ENCODE measurements at regions not wholly inside any gene's neighbourhood (a gene's known extent, or its start where the extent isn't known, plus 50 kb on each side); places are given as distances from the start of the nearest gene placed in this dataset.

DNA sequence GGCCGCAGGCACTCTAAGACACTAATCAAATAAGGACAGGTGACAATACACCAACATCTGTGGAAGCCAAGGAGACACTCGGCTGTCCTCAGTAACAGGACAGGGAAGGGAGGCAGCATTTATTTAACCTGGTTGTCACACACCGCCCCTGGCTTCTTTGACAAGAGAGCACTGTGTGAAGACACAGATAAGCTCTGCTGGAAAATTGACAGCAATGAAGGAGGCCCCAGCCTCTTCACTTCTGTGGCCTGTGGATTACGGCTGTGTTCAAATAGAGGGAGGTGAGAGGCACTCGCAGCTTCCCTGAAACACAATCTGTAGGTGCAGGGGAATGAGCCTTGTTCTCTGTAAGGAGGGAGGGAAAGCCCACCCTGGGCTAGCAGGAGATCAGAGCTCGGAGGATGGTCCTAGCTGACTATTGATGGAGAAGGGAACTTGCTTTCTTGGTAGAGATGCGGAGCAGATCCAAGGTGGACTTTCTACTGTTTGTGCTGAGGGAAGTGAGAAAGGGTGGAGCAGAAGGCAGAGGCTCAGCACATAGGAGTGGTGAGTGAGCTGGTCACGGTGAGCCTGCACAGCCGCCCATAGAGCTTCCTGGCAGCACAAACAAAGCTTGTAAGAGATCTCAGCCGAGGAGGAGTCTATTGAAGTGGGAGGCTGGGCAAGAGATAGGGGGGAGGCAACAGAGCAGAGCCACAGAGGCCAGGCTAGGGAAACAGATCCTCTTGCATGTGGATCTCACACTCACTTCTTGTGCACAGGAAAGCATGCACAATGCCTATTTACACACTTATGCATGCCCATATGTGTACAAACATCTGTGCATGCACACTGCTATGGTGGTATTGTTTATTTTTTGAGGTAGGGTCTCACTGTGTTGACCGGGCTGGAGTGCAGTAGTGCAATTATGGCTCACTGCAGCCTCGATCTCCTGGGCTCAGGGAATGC is 114.6 kb upstream of the THY1 start:
- no peak for TF ChIP-seq GATA2 (IDR thresholded peaks at IDR 0.05; ENCODE audit: low read depth, low read length)
- TF ChIP-seq GATA3 (IDR thresholded peaks at IDR 0.05; ENCODE audit: low read depth, low read length): no peak
